Erythroblast (primary cell): ENCODE measurements at regions not wholly inside any gene's neighbourhood (a gene's known extent, or its start where the extent isn't known, plus 50 kb on each side); places are given as distances from the start of the nearest gene placed in this dataset.

Experiments used
- GATA1 ChIP-seq: IDR thresholded peaks from 2 replicates; pipeline ENCODE4 v1.6.1; 2011; ENCODE audit warnings: low read depth, mild to moderate bottlenecking, control low read depth, low read length, moderate library complexity
- POLR2A ChIP-seq: IDR thresholded peaks from 2 replicates; pipeline ENCODE4 v1.6.1; 2011; ENCODE audit warnings: mild to moderate bottlenecking, low read length

DNA sequence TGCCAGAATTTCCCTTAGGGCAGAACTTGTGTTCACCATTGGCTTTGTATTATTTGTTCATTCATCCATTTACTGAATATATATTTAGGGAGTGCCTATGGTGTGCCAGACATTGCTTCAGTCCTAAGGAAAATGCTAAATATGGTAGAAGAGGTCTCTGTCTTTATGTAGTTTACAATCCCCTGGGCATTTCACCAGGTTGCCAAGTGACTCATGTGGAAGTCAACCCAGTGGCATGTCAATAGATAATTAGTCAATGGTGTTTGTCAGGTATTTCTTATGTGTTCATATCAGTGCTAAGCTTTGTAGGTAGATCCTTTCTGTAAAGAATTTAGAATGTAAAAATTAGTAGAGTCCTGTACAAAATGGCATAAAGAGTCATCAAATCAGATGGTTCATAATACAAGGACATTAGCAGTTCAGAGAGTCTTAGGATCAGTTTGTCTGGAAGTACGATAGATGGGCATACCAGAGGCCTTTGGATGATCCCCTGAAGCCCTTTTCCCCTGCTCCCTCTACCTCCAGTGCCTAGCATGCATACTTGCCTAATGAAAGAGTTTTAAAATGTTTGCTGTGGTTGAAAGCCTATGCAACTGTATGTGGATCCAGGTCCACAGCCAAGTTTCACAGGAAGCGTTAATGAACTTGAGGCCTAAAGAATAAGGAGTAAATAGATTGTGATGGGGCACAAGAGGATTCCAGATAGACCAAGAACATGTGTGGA, 58.5 kb upstream of the SESN3 start:
- TF ChIP-seq POLR2A: no peak
- TF ChIP-seq GATA1: no peak
